GM21737 (cell line): ENCODE measurements at regions not wholly inside any gene's neighbourhood (a gene's known extent, or its start where the extent isn't known, plus 50 kb on each side); places are given as distances from the start of the nearest gene placed in this dataset.
"Not testable (repeated sequence)": the region's sequence is repeated elsewhere in the genome, so short reads cannot be mapped to it uniquely, and the experiment has no call there.

ENCODE experiments used
- ATAC-seq: cut with Tn5 transposase; IDR thresholded peaks from one replicate; pipeline ENCODE4 v1.9.1; 2021; ENCODE audit warnings: mild to moderate bottlenecking, moderate library complexity; ENCODE audit not compliant: unreplicated experiment

DNA sequence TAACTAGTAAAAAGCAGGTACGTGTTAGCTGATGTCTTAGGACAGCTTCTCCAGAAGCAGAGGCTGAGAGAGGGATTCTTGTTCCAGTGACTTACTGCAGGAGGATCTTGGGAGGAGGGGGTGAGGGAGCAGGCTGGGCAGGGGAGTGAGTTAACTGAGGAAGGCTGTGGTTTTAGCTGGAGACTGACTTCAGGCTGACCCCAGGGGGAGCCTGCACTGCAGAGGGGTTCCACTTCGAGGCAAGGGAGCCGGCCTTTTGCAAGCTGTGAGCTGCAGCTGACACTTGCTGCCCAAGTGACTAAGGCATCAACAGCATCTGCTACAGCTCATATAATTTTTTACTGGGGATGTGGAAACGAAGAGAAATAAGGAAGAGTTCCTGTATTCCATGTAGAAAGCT lies 50.4 kb upstream of the SOD1 start:
- ATAC-seq = no peak

DNA sequence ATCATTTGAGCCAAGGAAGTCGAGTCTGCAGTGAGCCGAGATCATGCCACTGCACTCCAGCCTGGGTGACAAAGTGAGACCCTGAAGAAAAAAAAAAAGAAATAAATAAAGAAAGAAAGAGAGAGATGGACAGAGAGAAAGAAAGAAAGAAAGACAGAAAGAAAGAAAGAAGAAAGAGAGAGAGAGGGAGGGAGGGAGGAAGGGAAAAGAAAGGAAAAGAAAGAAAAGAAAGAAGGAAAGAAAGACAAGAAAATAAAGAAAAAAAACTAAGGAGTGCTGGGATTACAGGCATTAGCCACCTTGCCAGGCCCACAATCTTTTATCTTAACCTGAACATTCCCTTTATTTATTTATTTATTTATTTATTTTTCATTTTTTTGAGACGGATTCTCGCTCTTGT lies 51.7 kb upstream of the SOD1 start:
- ATAC-seq = no peak

DNA sequence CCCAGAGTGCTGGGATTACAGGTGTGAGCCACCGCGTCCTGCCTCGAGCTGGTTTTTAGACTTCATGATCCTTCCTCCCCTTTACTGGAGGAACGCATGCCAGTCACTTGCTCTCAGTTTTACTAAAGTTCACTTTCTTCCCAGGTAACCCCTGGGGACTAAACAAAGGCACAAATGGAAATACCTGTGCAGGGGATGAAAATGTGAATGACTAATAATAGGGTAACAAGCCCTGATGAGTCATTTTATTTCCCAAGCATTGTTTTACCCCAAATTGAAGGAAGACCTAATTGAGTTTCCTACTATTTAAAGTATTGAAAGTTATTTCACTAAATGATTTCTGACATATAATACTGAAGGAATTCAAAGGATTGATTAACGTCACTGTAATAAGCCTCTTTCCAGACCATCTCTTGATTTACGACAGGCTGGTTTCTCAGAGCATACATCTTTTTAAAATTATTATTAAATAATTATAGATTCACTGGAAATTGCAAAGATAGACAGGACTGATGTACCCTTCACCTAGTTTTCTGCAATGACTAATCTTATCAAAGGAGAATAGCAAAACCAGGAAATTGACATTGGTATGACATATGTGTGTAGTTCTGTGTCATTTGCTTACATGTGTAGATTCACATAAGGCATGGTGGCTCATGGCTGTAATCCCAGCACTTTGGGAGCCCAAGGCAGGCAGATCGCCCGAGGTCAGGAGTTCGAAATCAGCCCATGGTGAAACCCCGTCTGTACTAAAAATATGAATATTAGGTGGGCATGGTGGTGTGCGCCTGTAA lies 53.2 kb upstream of the SOD1 start:
- no peak for ATAC-seq

DNA sequence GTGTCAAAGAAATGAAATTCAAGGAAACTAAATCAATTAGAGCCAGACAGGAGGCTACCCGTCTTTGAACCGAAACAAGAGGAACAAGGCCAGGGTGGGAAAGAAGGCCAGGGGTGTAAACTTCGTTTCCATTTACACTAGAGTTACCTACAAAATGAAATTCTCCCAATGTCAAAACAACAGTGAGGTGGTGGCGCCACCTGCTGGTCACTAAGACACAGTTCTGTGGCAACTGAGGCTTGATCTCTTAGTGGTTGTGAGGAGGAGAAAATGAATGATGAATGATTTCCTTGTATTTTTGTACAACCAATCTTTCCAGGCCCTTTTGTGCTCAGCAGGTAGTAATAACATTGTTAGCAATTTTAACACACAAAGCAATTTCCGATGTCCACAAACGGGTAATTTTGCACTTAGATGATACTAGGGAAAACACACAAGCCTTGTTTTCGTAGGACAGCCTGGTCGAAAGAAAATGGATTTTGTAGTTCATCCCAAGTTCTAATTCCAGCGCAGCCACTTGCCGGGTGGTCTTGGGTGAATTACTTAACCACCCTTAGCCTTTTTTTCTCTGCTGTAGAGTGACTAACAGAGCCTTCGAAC lies 54.8 kb upstream of the SOD1 start:
- ATAC-seq = no peak

DNA sequence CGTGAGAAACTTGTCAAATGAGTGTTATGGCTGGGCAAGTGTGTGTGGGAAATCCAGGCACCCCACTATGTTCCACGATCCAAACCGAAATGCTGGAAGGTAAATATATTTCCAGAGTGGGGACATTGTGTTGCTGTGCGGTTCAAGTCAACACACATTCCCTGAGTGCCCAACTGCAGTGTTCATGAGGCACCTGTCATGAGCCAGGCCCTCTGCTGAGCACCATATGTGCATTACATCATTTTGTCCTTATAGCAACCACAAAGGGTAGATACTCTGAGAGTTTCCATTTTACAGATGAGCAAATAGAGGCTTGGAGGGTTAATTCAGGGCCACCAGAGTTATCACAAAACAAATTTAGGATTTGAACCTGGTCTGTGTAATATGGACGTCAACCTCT lies 59.9 kb upstream of the SOD1 start:
- no peak for ATAC-seq

DNA sequence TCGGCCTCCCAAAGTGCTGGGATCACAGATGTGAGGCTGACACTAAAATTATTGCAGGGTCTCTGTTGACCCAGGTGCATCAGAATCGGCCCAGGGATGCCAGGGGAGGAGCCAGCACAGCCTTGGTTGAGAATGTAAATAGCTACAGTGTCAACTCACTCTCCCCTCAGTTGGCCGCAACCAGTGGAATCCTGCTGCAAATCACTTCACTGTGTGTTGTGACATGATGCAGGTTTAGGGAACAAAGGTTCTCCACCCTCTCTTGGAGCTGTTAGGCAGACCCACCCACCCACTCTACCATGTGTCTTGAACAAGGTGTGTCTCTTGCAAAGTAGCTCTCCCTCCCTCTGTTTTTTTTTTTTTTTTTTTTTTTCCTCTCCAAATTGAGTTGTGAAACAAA lies 60.5 kb upstream of the SOD1 start:
- no peak for ATAC-seq

DNA sequence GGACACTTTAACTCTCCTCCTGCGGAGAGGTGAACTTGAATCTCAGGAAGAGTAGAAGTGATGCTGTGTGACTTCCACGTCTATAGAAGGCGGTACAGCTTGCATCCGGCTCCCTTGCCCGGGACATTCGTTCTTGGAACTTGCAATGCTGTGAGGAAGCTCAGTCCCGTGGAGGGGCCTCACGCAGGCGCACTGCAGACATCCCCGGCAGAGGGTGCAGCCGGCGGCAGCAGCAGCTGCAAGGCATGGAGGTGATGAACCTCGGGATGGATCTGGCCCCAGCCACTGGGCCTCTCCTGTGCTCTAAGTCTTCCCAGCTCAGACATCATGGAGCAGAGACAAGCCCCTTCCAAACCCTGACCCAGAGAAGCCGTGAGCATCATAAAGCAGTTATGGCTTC lies 61.8 kb upstream of the SOD1 start:
- ATAC-seq = no peak

DNA sequence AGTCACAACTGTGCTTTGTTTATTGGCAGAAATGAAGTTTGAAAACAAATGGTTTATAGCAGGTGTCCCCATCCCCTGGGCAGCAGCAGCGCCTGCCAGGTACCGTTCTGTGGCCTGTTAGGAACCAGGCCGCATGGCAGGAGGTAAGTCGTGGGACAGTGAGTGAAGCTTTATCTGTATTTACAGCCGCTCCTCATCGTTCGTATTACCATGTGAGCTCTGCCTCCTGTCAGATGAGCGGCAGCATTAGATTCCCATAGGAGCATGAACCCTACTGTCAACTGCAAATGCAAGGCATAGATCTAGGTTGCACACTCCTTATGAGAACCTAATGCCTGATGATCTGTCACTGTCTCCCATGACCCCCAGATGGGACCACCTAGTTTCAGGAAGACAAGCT lies 63.4 kb upstream of the SOD1 start:
- no peak for ATAC-seq

DNA sequence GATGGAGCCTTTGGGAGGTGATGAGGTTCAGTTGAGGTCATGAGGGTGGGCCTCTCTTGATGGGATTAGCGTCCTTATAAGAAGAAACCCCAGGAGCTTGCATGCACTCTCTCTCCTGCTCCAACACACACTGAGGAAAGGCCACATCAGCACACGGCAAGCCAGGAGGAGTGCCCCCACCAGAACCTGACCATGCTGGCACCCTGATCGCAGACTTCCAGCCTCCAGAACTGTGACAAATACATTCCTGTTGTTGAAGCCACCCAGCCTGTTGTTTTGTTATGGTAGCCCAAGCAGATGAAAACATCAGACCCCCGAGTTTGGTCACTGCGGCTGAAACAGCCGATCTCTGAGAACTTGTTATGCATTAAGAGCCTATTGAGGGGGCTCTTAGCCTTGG lies 64.8 kb upstream of the SOD1 start:
- no peak for ATAC-seq

DNA sequence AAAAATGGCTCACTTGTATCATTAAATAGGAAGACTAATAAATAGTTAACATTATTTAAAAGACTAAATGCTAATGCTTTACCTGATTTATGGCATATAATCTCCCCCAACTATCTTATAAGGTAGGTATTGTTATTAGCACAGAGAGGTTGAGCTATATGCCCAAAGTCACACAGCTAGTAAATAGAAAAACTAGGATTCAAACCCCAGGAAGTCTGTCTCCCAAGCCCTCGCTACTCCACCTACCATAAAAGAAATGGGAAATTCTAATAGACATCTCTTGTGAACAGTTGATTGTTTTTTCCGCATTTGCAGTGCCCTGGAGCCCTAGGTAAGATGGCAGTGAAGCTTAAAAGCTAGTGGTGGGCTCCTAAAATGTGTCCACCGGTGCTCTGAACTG lies 65.2 kb upstream of the SOD1 start:
- no peak for ATAC-seq

DNA sequence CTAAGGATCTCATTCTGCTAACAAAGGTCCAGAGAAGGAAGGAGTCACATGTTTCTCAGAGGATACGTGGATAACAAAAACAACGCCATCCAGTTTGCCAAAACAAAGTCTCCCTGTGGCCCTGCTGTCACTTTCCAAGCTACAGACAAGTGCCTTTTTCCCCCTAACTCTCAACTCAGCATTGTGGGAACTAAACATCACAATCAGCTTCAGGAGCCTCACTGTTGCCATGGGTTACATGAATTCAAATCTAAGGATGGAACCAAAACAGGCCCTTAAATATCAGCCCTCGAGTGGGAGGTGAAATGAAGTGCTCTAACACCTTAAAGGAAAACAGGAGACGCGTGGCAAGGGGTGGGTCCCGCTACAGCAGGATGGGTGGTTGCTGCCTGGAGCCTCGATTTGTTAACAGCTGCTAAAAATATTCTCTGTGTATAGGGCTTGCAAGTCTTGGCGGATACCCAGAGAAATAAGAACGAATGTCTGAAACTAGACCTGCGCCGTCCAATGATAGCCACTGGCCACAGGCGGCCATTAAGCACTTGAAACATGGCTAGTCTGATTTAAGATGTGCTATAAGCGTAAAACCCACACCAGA lies 66.4 kb upstream of the SOD1 start:
- ATAC-seq = no peak

DNA sequence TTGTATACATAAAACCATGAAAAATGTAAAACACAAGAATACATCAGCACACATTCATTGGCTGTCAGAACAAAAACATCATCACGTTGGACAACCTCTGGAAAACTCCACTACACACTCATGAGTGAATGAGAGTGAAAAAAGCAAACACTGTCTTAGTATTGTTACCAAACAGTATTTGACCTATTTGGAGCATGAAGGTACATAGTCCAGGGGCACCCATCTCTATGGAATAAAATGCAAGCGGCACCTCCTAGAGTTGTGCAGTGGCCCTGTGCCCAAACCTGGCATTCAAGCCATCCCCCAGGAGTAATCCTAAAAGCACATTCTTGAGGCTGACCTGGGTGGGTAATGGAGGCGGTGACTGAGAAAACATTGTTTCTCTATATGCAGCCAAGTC lies 67.0 kb upstream of the SOD1 start:
- no peak for ATAC-seq

DNA sequence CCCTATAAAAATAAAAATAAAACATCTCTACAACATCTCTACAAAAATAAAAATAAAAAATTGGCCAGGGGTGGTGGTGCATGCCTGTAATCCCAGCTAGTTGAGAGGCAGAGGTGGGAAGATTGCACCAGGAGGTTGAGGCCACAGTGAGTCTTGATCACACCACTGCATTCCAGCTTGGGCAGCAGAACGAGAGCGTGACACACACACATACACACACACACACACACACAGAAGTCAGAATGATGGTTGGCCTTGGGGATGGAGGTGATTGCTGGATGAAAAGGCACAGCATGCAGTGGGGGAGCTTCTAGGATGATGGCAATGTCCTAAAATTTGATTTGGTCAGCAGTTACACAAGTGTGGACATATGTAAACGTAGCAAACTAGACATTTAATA lies 69.7 kb upstream of the SOD1 start:
- no peak for ATAC-seq

DNA sequence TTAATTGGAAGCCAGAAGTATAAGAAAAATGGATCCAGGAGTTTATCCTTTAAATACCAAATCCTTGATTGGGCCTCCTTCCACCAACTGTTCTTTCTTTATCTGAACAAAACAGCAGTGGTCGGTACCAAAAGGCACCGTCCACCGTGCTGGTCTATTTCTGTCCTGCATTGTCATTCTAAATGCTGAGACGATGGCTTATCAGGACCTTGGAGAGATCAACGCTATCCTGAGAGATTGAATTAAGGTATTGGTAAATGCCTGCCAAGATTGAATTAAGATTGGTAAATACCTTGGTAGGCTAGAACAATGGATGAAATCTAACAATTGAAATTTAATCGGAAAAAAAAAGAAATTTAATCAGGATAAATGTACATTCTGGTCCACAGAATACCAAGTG lies 73.4 kb upstream of the SOD1 start:
- no peak for ATAC-seq

DNA sequence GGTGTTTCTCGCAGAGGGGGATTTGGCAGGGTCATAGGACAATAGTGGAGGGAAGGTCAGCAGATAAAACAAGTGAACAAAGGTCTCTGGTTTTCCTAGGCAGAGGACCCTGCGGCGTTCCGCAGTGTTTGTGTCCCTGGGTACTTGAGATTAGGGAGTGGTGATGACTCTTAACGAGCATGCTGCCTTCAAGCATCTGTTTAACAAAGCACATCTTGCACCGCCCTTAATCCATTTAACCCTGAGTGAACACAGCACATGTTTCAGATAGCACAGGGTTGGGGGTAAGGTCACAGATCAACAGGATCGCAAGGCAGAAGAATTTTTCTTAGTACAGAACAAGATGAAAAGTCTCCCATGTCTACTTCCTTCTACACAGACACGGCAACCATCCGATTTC lies 75.6 kb upstream of the SOD1 start:
- not testable (repeated sequence) for ATAC-seq

DNA sequence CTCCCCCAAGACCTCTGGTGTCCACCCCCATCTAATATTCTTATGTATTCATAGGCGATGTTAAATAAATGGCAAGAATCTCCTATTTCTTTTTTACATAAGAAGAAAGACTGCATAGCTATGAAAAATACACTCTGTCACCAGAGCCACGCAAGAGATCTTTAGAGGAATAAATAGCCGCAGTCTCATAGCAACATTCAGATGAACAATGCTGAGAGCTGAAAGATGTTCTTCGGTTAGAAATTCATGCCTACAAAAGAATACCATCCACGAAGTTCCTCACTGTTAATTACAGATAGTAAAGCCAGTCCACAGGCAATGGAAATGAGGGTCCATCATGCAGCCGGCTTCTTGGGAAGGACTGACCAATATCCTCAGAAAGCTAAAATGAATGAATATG lies 76.0 kb upstream of the SOD1 start:
- no peak for ATAC-seq

DNA sequence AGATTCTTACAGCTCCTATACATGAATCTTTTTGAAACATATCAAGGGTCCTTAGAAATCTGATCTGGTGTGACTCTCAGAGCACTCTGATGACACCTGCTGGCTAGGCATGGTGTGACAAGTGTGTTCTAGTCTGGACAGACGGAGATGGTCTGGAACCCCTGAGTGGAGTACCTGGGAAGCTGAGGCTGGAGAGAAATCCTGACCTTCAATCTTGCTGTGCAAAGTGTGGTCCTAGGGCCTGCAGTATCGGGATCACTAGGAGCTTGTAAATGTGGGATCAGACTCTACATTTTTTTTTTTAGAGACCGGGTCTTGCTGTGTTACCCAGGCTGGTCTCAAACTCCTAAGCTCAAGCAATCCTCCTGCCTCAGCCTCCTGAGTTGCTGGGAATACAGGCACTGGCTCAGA lies 78.6 kb upstream of the SOD1 start:
- ATAC-seq = no peak

DNA sequence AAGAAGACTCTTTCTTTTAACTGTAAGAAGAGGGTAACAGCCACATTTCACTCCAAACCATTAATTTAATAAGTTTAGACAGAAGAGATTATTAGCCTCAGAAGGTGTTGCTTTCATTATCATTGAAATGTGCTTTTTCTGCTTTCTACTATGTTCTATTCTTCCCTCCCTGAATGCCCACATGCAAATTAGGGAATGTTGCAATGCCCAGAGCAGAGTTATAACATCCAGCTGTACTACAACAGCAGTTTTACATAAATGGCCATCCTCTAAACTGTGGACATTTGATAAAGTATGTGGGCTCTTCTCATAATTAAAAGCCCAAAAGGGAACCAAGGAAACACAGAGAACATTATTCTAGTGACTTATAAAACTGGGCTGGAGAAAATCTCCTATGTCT lies 82.2 kb upstream of the SOD1 start:
- no peak for ATAC-seq

DNA sequence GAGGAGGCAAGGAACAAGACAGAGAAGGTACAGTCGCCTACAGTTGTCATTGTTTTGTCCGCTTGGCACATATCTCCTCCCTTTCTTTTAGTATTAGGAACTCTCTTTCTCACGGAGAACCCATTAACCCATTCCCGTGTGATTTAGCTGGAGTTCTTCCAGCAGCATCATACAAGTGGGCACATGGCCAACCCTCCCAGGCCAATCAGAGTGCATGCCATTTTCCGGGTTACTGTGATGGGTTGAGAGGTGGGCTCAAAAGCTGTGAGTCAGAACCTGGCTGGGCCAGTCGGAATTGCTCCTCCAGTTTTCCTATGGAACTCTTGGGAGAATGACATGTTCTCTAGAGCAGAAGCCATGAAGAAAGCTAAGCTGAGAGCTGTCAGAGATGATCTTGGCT lies 83.1 kb upstream of the SOD1 start:
- ATAC-seq = no peak

DNA sequence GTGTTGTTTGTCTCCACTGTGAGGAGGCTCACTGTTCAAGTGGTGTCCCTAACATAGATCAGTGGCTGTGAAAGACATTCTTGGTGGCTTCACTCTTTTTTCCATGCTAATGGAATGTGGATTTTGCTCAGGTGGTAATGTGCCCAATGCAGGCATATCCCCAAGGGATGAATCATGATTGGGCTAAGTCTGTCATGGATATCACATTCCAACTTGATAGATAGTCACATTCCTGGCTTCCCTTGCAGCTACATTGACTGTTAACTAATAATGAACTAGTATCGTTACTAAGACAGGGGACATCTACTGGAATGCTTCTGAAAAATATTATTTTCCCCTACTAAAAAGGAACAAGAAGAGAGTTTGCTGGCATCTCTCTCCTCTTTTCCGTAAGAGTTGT lies 86.3 kb upstream of the SOD1 start:
- no peak for ATAC-seq

DNA sequence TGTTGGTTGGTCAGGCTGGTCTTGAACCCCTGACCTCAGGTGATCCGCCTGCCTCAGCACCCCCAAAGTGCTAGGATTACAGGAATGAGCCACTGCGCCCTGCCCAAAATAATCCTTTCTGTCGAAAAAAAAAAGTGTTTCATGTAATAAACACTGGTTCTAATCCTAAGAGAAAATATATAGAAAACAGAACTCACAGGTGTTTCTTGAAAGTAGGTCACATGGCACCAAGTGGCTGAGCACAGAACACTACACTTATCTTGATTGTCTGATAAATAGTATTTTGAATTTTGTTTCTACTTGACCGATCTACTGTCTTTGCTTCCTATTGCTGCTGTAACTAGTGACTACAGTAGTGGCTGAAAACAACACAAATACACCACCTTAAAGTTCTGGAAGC lies 87.6 kb upstream of the SOD1 start:
- ATAC-seq = no peak

DNA sequence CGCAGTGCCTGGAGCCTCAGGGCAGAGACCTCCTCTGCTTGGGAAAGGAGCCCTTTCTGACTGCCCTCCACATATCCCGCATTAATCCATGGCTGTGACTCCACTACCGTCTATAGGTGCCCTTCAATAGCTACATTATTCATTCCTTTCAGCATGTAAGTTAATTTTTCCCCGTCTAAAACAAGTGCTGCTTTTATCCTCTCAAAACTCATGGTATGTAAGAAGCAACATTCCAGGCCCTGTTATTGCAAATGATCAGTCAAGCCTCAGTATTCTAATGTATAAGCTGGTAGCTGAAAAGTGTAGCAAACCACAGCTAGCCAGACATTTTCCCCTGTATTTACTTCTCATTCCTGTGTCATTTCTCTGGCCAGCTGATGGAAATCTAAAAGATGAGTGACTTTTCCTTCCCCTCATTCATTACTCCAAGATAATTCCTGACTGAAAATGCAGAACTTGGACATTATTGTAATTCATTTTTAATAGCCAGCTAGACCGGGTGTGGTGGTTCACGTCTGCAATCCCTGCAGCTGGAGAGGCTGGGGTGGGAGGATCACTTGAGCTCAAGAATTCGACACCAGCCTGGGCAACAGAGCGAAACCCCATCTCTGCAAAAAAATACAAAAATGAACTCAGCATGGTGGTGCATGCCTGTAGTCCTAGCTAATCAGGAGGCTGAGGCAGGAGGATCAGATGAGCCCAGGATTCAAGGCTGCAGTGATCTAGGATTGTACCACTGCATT lies 88.5 kb upstream of the SOD1 start:
- ATAC-seq = no peak
